ENCODE measurements at regions not wholly inside any gene's neighbourhood (a gene's known extent, or its start where the extent isn't known, plus 50 kb on each side); places are given as distances from the start of the nearest gene placed in this dataset.

DNA sequence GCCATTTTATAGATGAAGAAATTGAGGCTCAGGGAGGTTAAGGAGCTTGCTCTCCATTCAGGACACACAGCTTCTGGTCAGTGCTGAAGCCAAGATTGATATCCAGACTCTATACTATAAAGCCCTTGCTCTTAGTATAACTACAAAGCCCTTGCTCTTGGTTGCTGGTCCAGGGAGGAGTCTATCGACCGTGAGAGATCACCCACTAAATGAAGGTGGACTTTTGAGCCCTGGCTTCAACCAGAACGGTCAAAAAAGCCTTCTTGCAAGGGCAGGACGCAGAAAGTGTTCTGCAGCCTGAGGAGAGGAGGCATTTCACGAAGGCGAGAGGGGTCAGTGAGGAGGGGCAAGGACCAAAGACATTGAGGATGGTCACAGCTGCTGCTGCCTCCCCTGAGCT, 176.3 kb downstream of the CYP26A1 start:
- TF ChIP-seq, protein P1, sequence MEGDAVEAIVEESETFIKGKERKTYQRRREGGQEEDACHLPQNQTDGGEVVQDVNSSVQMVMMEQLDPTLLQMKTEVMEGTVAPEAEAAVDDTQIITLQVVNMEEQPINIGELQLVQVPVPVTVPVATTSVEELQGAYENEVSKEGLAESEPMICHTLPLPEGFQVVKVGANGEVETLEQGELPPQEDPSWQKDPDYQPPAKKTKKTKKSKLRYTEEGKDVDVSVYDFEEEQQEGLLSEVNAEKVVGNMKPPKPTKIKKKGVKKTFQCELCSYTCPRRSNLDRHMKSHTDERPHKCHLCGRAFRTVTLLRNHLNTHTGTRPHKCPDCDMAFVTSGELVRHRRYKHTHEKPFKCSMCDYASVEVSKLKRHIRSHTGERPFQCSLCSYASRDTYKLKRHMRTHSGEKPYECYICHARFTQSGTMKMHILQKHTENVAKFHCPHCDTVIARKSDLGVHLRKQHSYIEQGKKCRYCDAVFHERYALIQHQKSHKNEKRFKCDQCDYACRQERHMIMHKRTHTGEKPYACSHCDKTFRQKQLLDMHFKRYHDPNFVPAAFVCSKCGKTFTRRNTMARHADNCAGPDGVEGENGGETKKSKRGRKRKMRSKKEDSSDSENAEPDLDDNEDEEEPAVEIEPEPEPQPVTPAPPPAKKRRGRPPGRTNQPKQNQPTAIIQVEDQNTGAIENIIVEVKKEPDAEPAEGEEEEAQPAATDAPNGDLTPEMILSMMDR (conservative IDR thresholded peaks at IDR 0.05): no peak
- no peak overlapping the region for H3K27ac ChIP-seq

- peak overlapping the region; percentile 41 for H3K27ac ChIP-seq
- TF ChIP-seq, protein P1 (conservative IDR thresholded peaks at IDR 0.05): no peak
Measured at GRCh38 chr10:93254180-93254853, 180.6 kb downstream of the CYP26A1 start.

- TF ChIP-seq, protein P1 (conservative IDR thresholded peaks at IDR 0.05): no peak
- H3K27ac ChIP-seq: no peak overlapping the region
Measured at GRCh38 chr10:93255546-93255945, 181.9 kb downstream of the CYP26A1 start.
